ENCODE measurements at regions not wholly inside any gene's neighbourhood (a gene's known extent, or its start where the extent isn't known, plus 50 kb on each side); places are given as distances from the start of the nearest gene placed in this dataset.

DNA sequence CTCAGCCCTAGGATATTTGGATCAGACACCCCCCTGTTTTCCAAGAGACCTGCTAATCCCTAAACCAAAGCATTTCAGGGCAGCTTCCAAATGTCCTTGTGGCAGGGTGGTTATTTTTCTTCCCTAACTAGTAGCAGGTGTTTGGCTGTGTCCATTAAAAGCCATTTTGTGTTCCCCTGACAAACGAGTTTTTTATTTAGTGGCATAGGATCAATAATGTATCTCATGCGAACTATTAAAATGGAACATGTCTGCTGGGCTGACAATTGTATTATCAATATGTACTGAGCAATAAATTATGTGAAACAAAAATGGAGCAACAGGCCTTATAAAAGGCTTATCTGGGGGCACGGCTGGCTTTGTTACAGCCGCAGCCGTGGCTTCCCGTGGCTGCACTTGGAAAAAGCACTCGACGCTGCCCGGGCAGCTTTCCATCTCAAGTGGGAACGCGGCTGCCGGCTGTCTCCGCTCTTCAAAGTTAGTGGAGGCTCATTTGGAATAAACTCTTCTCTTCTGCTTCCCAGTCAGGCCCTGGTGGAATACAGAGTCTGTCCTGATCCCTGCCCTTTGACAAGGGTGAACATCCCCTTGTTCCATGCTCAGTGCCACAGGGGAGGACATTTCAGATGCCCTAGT lies 554.3 kb downstream of the TYW1 start:
- no peak for DNase-seq (ENCODE audit: low spot score)

DNA sequence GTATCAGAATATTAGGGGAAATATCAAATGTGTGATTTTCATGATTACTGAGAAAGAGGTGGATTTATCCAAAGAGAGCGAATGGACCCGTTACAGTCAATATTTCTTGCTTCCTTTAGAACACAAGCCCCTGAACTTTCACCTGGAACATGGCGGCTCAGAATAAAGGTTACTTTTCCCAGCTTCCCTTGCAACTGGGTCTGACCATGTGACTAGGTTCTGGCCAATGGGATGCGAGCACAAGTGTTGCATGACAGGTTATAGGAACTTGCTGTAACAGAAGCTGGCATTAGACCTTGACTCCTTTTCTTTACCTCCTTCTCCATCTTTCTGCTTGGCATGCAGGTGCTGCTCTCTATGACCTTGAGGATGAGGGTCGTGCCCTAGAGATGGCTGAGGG lies 556.1 kb downstream of the TYW1 start:
- DNase-seq (ENCODE audit: low spot score), result no peak

DNA sequence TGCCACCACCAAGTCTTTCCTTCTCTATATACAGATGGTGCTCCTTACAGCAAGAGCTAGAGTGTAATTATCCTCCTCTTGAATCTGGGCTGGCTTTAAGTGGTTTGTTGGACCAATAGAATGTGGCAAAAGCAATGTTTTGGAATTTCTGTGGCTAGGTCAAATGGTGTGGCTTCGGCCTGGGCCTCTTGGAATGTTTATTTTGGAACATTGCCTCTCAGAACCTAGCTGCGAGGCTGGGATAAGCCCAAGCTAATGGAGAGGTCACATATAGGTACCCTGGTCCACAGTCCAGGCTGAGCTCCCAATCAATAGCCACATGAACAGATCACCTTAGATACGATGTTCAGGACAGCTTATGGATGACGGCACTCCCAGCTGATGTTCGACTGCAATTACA lies 556.7 kb downstream of the TYW1 start:
- DNase-seq (ENCODE audit: low spot score), result no peak

DNA sequence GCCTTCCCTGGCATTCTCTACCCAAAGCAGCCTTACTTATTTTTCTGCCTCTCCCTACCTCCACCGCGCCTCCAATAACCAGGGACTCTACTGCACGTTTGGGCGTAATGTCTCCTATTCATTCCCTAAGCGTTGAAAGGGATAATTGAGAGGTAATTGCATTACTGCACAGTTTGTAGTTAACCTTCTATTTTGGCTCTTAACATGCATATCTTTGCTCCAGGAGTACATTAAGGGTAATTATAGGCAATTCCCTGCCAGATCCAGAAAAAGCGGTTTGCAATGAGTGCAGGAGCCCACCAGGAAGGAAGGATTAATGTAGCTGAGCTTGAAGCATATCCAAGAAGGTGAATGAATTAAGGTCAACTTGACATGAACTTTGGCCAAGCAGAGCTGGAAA lies 558.4 kb downstream of the TYW1 start:
- no peak for DNase-seq (ENCODE audit: low spot score)

DNA sequence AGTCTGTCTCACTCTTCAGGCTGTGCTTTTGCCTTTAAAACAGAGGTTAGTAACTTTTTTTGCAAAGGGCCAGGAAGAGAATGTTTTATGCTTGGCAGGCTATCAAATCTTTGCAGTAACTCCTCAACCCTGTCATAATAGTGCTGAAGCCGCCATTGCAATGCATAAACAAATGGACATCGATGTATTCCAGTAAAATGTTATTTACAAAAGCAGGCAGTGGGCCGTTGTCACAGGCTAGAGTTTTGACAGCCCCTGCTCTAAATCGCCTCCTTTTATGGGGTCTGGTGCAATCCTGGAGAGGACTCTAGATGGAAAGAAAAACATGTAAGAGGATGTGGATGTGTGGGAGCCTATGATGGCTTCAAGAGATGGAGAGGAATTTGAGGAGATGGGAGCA lies 568.3 kb downstream of the TYW1 start:
- DNase-seq (ENCODE audit: low spot score), result no peak

DNA sequence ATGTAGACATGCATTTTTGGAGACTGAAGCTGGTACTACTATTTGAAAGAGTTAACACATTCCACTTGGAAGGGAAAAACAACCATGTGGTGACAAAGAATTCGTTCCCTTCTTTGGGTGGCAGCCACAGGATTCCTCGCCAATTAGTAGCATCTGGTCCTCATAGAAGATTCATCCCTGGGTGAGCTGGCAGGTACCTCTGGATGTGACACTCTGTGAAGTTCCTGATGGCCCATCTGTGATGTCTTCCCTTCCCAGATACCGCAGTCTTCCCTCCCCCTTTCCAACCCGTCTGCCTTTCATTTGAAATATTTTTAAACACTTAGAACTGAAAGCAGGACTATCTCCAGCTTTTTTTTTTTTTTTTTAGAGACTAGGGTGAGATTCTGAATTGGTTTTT lies 569.5 kb downstream of the TYW1 start:
- DNase-seq (ENCODE audit: low spot score), result no peak

DNA sequence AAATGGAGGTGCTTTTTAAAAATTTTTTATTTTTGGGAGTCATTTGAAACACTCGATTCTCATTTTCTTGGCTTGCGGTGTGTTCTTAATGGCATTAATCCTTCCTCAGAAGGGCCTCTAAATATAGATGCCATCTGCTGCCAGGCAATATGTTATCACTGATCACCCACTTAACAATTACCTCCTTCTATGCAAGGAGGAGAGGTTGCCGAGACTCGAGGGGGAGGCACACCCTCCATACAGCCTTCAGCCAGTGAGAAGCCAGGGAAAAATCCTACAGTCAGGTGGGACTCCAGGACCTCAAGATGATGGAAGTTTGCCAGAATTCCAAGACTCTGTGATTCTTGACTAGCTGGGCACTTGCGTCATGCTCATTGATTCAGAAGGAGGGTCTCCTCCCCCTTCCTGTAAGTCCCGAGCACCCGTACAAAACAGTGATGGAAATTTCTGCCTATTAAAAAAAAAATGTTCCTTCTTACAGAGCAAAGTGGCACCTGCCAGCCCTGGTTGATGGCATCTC lies 574.5 kb downstream of the TYW1 start:
- no peak for DNase-seq (ENCODE audit: low spot score)

DNA sequence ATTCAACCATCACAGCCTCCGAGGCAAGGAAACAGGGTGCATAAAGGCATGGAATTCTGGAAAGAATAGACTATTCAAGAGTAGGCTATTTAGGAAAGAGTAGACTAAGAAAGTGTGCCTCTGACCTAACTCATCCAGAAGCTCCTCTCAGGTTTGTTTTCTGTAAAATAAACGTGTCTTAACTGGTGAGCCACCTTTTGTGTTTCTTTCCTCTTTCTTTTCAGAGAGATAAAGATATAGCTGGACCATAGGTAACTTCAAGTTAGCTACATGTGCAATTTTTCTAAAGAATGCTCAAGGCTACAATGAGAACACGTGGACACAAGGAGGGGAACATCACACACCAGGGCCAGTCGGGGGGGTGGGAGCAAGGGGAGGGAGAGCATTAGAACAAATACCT lies 577.0 kb downstream of the TYW1 start:
- DNase-seq (ENCODE audit: low spot score), result no peak

DNA sequence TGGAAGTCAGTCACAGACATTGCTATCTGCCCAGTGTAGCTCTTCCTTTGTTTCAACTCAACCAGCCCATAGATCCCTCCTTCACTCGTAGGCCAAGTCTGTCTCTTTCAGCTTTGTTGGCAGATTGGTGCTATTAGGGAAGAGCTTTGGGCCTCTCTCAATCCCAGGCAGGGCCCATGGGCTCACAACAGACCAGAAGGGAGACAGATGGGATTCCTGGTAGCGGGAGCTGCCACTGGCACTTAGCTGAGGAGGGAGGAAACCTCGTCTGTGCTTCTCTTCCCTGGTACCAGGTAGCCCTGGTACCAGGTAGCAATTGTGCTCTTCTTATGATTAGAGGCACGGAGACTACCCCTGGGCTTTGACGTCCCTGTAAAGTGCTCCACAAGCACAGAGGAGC lies 592.0 kb downstream of the TYW1 start:
- no peak for DNase-seq (ENCODE audit: low spot score)

DNA sequence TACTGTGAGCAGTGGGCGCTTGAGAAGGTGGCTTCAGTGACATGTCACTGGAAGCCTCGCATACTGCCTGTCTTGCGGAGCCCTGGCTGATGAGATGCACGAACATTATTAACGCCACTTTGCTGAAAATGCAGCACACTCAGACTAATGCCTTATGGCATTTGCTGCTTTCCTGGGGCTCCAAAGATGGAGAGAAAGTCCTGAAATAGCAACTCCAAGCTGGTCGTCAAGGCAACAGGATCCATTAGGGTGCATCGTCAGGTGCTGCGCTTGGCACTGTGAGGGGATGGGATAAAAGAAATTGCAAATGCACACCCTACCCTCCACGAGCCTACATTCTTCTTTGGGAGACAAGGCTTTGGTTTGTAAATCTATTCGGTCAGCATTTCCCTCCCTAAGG lies 592.5 kb downstream of the TYW1 start:
- DNase-seq (ENCODE audit: low spot score), result no peak

DNA sequence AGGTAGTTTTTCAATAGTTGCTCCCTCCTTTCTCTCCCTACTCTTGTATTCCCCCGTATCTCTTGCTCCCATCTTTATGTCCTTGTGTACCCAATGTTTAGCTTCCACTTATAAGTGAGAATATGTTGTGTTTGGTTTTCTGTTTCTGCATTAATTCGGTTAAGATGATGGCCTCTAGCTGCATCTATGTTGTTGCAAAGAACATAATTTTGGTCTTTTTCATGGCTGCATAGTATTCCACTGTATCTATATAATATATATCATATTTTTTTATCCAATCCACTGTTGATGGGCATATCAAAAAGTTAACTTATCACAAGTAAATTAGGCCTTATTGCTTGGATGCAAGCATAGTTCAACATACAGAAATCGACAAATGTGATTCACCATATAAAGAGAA lies 594.0 kb downstream of the TYW1 start:
- DNase-seq (ENCODE audit: low spot score), result no peak

DNA sequence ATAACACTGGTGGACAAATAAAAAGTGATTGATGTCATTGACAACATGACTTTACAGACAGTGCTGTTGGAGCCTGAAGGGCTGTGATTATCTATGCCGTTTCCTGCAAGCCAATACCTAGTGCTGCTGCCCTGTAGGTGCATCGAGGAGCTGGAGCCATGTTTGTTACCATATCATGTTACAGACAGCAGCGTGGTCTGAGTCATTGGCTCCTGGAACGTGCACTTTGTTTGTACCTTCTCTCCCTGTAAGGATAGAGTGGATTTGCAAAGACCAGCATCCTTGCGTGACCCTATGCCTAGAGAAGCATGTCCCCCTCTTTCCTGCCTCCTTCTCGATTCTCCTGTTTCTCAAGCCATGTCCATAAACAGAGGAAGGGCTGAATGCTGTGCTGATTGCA lies 597.2 kb downstream of the TYW1 start:
- no peak for DNase-seq (ENCODE audit: low spot score)

DNA sequence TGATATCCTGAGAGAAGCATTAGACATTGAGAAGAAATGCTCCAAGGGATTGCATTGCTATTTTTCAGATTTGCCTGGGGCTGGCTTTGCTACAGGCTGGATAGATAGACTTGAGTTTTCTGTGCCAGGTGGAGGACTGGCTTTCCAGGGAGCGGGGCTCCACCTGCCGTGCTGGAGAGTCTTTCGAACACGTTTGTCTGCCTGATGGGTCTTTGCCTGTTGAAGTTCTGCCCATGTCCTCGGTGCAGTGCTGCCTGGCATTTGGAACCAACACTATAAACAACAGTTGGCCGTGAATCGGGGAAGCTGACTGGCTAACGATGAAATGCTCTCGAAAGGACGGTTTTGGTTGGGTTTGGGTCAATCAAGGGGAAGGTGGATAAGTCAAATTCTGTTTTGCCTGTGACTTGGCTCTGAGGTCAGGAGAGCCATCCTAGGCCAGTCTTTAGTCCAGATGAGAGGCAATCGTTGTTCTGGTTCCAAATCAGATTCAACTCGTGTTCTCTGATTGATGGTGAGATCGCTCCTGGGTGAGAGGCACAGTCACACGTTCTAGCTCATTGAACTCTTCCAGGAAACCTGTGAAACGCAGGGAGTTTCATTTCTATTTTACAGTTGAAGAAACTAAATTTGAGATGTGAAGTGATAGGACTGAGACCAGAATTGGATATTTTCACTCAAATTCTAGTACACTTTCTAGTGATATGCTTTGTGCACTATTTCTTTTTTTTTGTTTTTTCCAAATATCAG lies 599.0 kb downstream of the TYW1 start:
- no peak for DNase-seq (ENCODE audit: low spot score)

DNA sequence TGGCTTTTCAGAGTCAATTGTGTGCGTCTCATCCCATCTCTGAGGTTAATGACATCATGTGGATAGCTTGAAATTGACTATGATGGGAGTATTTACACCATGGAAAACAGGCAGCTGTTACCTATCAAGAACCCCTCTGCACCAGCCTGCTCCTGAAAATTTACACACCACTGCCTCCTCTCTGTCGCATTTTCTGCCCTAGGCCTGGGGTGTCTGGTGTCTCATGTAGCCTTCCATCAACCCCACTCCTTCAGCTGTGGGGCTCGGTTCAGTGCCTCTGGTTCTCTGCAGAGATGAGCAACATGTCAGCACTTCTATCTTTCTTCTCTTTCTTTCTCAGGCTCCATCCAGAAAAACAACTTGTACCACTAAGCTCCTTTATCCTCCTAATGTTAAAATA lies 600.5 kb downstream of the TYW1 start:
- DNase-seq (ENCODE audit: low spot score), result no peak

DNA sequence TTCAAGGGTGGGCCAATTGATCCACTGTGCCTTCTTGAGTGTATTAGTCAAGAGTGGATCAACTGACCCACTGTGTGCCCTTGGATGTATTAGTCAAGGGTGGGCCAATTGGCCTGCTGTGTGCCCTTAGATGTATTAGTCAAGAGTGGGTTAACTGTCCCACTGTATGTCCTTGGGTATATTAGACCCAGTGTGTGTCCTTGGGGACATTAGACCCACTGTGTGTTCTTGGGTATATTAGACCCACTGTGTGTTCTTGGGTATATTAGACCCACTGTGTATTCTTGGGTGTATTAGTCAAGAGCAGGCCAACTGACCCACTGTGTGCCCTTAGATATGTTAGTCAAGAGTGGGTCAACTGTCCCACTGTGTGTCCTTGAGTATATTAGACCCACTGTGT lies 601.8 kb downstream of the TYW1 start:
- DNase-seq (ENCODE audit: low spot score), result no peak

DNA sequence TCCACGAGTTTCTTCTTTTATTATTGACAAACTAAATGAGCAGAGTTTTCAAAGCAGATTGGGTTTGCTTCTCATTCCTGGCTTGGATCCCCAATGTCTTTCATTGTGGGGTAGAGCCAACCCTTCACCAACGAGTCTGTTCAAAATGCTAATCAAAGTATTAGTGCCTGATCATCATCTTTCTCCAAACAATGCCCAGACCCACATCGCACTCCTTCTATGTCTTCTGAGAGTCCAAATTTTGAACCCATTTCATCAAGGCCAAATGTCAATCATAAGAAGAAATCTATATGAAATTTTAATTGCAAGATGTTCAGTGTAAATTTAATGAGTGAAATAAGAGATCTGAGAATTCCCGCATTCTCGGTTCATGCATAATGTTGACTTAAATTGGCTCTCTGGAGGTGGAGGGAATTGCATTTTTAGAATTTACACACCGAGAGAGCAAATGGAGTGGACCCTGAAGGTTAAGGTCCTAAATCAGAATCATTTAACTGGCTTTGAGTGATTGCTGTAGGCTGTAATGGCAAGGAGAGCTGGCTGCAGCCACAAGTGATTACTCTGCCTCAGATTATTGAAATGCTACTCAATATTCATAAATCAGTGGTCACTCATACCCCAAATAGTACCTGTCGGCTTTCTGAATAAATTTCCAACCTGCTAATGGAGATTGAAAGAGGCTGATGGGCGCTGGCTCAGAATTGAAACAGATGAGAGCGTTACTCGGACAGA lies 602.9 kb downstream of the TYW1 start:
- DNase-seq (ENCODE audit: low spot score), result no peak

DNA sequence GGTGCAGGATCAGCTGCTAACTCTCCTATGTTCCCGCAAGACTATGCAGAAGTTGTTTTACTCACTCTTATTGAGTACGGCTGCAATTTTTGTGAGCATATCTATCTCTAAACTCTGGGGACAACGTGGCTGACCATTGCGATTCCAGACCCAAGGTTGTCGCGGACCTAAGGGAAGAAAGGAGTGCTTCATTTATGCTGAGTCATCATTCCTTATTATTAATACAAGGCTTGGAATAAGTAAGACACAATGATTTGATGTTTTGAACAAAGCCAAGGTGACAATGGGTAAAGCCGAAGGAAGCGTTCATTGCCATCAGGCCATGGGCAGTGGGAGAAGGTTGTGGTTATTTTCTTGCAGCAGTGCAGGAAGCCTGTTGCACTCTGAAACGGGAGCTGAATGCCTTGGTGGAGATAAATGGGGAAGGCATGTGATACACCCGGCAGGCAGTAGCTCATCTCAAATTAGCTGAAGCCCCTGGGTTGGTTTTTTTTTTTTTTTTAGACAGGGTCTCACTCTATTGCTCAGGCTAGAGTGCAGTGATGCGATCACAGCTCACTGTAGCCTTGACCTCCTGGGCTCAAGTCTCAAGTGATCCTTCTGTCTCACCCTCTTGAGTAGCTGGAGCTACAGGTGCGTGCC lies 605.7 kb downstream of the TYW1 start:
- no peak for DNase-seq (ENCODE audit: low spot score)

DNA sequence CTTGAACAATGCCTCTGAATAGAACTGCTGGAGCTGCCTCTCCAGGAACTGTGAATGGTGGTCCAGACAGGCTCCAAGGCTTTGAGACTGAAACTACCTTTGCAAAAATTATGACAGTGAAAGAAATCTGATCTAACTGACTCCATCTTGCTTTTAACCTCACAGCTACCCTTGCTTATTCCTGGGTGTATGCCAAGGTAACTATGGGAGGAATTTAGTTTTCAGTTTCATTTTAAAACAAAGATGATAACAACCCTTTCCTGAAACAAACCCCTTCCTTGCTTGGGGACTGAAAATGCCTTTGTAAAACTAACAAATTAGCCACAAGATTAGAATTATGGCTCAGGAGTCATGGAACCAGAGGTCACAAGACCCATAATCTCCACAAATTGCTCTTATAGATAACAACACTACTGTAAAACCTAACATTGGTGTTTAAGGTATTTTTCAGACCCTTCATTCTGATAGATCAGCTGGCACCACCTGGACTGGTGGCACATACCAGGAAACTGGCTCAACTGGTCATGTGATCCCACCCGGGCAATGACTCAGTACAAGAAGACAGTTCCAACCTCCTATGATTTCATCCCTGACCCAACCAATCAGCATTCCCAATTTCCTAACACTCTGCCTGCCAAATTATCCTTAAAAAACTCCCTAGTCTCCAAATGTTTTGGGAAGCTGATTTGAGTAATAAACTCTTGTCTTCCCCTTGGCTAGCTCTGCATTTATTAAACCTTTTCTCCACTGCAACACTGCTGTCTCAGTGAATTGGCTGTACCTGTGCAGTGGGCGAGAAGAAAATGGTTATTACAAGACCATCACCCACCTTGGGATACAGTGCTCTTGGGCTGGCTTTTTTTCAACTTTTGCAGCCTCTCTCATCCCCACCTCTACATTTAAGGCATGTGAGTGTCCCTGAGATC lies 608.1 kb downstream of the TYW1 start:
- DNase-seq (ENCODE audit: low spot score), result no peak

DNA sequence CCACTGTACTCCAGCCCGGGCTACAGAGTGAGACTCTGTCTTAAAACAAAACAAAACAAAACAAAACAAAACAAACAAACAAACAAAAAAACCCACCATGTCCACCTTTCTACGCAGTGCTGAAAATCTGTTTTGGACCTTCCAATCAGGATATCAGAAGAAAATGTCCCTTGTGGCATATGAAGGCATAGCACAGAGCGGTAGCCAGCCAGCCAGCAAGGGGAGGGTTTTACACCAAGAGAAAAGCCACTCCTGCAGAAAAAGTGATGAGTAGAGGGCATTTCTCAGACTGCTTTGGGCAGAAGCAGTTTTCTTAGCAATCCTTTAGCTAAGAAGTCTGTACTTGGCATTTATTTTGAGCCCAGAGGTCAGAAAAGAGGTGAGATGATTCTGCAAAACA lies 612.2 kb downstream of the TYW1 start:
- no peak for DNase-seq (ENCODE audit: low spot score)

DNA sequence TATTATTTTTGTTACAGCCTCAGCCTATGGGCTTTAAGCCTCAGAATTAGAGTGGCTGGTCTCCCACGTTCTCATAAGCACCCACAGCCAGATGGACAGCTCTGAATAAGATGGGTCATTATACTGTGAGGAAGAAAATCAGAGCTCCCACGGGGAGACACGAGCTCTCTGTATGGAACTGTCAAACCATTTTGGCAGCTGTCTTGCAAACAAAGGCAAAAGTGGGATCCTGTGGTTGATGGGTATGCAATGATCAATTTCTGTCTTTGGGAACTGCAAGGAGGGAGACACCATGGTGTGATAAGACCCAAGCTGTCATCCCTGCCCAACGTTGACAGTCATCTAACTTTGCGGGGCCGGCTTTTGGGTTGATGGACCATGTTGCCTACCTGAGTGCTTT lies 614.3 kb downstream of the TYW1 start:
- no peak for DNase-seq (ENCODE audit: low spot score)

DNA sequence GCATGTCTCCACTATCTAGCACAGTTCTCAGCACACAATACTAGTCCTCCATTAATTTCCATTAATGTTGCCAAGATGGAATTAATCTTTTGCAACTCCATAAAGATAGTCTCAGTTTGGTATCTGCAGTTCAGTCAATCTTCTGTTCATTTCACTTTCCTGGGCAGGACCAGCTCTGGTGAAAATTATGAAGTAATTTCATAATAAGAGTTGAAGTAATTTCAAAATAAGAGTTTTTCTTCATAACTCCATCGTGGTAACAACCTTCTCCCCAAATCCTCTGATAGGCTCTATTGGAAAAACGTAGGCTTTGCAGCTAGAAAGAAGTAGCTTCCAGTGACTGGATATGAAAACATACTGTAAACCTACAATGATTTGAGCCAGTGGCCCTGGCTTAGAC lies 618.2 kb downstream of the TYW1 start:
- no peak for DNase-seq (ENCODE audit: low spot score)
